ENCODE measurements at regions not wholly inside any gene's neighbourhood (a gene's known extent, or its start where the extent isn't known, plus 50 kb on each side); places are given as distances from the start of the nearest gene placed in this dataset.
"Not testable (repeated sequence)": the region's sequence is repeated elsewhere in the genome, so short reads cannot be mapped to it uniquely, and the experiment has no call there.

DNA sequence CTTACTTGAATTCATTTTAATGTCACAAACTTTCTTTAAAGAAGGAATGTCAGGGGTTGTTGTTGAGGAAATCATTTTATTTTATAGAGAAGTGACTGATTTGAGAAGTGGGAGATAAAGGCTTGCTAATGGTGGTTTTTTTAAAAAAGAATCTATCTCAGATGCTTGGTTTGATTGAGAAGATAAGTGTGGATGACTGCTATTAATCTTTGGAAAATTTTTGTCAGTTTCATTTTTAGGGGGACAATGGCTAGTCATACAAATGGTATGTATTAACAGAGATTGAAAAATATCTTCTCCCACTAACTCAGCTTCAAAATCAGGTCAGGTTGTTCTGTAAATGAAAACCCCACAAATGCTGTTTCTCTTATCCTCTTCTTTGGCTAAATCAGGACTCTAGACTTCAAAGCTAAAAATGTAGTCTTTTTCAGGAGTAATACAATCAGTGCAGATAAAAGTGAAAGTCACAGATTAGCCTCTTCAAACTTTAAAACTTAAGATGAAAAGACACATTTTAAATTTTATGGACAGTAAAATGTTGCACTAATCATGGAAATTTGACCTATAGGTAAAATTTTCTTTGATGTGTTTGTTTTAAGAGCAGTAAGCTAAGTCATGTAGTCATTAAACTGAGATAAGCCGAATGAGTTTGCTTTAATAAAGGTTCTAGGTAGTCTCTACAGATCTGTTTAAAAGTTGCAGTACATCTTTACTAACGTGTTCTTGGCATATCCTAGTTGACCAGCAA, 674.2 kb upstream of the VRK2 start:
- DNase-seq = no peak

DNA sequence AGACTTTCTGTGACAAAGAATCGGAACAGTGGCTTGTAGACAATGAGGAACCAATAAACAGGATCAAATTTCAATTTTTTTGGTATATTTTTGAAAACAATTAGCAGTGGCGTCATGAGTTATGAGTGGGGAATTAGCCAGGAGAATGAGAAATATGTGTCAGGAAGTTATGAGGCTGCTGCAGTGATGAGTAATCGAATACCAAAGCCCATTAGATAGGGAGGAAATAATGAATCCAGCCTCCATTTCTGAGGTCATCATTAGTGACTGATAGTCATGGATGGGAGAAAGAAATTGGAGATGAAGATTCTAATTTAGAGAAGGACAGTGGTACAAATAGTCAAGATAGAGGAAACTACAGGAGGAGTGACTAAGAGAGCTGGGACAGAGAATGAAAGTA, 673.1 kb upstream of the VRK2 start:
- no peak for DNase-seq

DNA sequence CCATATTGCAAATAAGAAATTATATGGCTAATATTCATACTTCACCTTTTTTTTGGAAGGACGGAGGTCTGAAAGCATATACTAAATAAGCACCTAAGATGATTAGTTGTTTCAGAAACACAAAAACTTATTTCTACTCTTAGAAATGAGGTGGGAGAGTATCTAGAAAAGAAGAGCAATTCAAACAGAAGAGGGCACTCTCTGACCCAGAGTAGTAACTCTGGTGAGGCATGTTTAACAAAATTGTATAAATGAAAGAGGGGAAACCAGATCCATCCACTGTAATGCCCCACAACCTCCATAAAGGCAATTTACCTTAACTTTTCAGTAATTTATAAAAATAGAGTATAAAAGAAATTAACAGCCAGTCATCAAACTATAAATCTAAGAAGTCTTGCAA, 669.6 kb upstream of the VRK2 start:
- no peak for DNase-seq

DNA sequence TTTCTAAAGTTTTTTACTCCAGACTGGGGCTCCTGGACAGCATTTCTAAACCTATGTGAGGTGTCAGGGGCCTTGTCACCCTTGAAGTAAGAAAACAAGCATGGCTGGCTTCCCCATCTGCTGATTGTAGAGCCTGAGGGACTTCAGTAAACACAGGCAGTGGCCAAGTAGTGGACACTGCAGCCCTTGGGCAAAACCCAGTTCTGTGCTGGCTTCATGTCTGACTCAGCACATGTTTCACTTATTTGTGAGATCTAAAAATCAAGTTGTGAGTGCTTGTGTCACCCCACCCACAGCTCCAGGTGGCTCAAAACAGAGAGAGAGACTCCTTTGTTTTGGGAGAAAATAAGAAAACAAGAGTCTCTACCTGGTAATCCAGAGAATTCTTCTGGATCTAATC, 660.3 kb upstream of the VRK2 start:
- DNase-seq = no peak

DNA sequence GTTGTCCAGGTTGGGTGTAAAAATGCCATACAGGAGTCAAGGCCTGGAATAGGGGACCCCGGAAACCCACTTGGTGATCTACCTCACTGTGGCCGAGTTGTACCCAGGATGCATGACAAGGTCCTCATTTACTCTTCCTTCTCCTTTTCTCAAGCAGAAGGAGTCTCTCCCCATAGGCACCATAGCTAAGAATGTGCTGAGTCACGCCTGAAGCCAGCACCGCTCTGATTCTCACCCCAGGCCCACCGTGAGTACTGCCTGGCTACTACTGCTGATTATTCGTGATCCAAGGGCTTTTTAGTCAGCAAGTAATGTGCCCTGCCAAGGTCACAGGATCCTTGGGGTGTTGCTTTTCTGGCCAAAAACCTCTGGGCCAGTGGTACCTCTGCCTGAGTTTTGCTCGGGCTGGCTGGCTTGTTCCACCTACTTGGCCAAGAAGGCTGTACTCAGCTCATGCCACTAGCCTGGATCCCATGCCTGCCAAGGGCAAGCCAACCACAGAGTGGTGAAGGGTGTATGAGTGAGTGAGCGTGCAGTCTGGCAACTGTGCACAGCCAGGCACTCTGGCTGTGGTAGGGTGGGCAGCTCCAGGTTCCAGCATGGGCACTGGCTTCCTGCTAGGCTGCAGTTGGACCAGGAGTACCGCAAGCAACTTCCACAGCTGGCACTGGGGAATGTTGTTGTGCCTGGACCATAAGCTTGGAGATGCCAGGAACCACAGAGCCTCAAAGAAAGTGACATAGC, 650.1 kb upstream of the VRK2 start:
- no peak for DNase-seq

DNA sequence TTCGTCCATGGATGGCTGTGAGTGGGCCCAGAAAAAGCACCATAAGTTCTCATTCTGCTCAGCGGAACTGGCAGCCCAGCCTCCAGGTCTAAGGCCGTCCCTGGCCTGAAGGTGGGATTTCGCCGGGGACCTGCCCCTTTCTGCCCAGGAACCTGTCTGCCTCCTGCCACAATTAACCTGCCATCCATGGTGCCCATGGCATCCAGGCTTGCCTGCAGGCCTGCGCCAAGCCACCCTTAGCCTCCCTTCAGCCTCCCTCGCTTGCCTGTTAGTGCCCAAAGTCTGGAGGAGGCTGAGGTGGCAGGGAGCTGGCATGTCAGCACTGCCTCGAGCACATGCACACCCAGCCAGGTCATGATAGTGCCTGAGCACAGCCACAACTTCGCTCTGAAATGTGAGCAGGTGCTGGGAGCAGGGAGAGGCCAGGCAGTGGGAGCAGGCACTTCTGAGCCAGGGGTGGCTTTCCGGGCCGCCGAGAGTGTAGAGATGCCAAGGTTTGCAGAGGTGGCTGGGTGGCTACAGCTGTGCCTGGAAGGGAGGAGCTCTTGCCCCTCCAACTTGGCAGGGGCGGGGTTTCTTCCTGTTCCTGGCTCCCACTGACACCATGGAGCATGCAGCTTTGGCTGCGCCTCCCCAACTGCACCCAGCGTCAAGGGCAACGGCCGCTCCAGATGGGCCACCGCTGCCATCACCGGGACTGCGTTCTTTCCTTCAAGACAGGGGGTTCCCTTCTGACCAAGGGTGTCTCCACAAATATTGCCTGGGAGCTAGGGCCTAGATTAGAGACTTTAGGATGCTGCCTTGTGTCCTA, 648.9 kb upstream of the VRK2 start:
- no peak for DNase-seq

DNA sequence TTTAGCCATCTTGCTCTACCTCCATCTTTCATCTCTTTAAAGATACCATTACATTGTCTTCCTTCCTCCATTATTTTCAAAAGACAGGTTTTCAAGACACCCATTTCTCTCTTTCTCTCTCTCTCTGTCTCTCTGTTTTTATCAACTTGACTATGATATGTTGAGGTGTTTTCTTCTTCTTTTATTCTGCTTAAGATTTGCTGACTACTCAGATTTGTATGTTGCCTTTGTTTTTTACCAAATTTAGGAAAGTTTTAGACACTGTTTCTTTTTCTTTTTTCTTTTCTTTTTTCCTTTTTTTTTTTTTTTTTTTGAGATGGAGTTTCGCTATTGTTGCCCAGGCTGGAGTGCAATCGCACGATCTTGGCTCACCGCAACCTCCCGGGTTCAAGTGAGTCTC, 647.5 kb upstream of the VRK2 start:
- DNase-seq = no peak

DNA sequence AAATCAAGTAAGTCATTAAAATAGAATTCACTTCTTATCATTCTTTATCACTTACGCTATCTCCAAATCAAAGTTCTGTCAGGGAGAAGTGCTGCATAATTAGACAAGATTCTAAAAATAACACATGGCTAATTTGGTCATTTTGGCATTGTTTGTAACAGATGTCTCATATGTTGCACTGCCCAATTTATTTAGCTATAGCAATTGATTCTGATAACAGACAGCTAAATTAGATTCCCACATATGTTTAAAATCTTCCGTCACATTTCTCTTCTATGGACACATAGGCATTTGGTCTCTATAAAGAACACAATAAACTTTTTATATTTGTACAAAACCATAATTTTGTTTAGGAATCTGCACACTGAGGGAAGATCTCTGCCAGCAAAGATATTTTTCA, 644.5 kb upstream of the VRK2 start:
- DNase-seq = no peak

DNA sequence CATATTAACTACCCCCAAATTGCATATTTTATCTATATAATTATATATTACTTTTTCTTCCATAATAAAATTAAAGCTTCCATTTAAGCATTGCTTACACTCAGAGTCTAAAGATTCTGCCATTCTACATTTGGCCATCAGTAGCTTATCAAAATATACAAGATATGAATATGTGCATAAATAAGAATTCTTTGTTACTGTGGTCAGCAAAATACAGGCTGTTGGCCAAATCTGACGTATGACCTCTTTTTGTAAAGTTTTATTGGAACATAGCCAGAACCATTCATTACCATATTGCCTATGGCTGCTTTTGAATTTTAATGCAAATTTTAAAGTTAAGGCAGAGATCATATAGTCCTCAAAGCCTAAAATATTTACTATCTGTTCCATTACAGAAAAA, 643.9 kb upstream of the VRK2 start:
- no peak for DNase-seq

DNA sequence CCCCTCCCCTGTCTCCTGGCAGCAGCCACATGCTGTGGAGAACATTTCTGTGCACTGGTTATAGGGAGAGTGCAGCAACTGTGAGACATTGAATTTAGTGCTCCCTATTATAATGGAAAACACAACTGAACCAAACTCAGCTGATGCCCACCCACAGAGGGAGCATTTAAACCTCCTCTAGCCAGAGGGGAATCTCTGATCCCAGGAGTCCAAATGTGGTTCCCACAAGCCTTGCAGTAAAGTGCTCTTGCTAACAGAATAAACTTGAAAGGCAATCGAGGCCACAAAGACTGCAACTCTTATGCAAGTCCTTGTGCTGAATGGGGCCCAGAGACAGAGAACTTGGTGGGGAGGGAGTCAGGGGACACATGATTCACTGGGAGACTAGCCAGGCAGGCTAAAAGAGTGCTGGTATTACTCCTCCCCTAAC, 638.8 kb upstream of the VRK2 start:
- DNase-seq = no peak

DNA sequence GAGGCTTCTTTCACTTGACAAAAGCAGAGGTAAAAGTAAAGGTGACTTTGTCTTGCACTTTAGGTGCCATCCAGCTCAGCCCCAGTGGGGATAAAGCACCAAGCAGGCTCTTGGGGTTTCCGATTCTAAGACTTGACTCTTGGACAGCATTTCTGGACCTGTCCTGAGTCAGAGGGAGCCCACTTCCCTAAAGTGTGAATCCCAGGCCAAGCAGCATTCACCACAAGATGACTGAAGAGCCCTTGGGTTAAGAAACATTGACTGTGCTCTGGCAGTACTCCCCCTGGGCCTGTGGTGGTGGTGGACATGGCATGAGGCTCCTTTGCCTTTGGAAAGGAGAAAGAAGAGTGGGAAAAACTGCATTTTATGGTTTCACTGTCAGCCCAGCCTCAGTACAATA, 638.0 kb upstream of the VRK2 start:
- DNase-seq = no peak

DNA sequence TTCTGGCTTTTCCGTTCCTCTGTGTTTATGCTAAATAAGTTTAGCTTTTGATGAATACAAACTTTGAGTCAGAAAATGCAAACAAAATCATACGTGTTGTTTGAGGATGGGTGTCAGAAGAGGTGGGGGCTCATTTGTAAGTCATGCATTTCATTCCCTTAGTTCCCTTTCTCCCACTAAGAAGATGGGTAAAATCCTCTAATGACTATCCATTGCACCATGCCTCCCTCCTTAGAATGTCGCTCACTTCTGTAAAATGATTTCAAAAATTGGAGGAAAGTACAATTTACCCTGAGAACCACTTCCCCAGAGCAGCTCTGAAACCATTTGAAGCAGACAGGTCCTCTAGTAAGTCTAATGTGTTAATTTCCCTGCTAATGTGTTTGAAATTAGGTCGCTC, 629.6 kb upstream of the VRK2 start:
- no peak for DNase-seq

DNA sequence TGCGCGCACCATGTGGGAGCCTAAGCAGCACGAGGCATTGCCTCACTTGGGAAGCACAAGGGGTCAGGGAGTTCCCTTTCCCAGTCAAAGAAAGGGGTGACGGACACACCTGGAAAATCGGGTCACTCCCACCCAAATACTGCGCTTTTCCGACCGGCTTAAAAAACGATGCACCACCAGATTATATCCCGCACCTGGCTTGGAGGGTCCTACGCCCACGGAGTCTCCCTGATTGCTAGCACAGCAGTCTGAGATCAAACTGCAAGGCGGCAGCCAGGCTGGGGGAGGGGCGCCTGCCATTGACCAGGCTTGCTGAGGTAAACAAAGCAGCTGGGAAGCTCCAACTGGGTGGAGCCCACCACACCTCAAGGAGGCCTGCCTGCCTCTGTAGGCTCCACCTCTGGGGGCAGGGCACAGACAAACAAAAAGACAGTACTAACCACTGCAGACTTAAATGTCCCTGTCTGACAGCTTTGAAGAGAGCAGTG, 627.7 kb upstream of the VRK2 start:
- DNase-seq = not testable (repeated sequence)

DNA sequence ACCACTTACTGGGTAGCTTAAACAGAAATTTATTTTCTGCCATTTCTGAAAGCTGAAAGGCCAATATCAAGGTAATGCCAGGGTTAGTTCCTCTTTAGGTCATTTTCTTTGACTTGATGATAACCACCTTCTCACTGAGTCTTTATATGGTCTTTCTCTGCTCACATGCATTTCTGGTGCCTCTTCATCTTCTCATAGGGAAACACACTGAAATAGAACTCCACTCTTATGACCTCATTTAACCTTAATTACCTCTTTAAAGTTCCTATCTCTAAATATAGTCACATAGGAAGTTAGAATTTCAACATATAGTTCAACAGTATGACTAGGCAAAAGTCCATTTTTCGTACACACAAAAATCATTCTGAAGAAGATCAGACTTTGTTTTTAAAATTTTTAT, 616.8 kb upstream of the VRK2 start:
- DNase-seq = no peak

DNA sequence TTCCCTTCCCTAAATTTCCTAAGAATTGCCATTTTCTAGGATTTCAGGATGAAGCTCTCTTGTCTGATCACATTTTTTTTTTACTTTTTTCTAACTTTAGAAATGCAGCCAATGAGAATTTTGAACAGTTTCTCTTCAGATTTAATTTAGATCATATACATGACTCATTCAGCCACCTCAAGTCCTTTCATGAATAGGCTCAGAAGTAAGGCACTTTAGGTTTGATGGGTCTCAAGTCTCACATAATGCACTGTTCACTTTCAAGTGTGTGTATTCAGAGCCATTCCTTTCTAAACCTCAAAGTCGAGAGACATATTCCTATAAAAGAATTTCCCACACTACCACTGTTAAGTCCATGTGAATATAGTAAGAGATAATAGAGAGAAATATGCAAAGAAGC, 614.1 kb upstream of the VRK2 start:
- DNase-seq = no peak

DNA sequence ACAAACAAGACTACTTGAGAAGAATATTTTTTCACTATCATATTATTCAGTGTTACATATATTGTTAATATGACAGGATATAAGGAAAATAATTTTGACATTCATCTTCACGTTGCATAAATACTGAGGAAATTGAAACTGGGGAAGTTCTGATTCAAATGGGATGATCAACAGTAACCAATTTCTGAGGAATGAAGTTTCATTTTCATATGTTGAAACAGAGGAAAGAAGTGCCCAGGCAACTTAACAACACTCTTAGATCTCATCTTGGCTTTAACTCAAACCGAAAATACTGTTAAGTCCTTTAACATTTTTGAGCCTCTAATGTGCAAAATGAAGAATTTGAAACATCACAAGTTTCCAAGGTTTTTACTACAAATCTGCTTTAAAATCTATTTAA, 612.2 kb upstream of the VRK2 start:
- no peak for DNase-seq

DNA sequence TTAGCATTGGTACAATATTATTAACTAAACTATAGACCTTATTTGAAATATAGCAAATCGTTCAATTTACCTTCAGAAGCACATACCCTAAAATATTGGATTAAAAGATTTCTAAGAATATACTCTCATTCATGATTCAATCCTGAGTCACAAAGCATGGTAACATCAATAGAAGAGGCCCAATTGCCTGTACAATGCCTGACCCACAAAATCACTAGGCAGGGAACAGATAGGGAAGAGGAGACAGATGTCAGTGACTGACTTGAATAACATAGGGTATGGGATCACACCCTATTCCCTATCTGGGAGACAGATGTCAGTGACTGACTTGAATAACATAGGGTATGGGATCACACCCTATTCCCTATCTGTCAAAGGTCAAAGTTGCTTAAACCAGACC, 611.6 kb upstream of the VRK2 start:
- DNase-seq = no peak

DNA sequence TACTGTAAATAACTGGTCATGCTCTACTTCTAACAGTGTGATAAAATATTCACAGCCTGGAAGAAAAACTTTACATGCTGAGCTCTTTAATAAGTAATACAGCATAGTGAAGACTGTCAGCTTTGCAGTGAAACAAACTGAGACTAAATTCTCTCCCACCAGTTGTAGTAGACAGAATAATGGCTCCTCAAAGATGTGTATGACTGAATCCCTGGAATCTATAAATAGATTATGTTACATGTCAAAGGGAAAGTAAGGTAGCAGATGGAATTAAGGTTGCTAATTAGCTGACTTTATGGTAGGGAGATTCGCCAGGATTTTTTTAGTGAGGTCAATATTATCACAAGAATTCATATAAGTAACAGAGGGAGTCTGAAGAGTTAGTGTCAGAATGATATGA, 609.5 kb upstream of the VRK2 start:
- DNase-seq = no peak

DNA sequence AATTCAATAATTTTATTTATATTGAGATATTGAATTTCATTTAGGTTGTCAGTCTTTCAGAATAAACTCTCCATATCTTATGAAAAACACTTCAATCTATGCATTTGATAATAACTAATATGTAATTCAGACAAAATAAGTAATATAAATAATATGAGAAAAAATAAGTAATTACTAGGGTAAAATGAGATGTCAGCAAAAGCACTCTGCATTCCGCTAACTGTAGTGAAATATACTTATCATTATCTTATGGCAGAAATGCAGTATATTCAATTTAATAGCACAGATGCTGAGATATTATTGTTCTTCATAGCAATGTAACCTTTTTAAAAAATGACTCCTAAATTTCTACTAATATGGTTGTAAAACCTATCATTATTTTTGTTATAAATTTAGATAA, 606.2 kb upstream of the VRK2 start:
- no peak for DNase-seq

DNA sequence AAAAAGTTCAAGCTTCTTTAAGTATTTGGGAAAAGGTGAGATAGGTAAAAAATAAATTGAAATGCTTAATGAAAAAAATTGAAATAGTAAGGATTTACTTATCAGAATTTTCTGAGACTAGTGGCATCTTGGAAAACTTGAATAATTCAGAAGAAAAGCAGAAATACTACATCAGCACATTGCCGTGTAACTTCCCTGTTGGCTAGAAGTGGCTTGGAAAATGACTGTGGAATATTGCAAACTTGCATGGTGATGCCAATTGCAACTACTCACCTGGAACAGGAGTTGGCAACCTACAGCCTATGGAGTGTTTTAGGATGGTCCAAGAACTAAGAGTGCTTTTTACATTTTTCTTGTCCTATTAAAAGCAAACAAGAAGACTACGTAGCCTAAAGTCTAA, 603.5 kb upstream of the VRK2 start:
- DNase-seq = no peak

DNA sequence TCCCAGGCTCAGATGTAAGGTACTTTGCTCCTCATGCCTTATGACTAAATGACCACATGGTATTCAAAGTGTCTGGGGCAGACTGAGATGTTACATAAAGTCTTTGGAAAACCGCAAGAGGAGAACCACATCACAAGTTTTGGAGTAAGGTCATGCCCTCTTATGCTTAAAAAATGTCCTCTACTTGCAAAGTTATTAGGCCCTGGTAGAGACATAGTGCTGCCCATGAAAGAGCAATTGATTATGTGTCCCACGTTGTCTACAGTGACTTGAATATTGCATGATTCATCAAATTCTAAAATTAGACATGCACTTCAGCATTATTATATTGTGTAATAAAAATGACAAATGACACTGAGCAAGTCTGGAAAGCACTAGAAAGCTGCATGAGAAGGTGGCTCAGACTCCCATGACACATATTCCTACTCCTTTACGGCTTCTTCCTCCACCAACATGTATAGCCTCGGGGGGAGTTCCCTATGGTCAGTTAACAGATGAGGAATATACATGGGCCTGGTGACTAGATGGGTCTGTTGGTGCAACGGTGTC, 602.6 kb upstream of the VRK2 start:
- no peak for DNase-seq

DNA sequence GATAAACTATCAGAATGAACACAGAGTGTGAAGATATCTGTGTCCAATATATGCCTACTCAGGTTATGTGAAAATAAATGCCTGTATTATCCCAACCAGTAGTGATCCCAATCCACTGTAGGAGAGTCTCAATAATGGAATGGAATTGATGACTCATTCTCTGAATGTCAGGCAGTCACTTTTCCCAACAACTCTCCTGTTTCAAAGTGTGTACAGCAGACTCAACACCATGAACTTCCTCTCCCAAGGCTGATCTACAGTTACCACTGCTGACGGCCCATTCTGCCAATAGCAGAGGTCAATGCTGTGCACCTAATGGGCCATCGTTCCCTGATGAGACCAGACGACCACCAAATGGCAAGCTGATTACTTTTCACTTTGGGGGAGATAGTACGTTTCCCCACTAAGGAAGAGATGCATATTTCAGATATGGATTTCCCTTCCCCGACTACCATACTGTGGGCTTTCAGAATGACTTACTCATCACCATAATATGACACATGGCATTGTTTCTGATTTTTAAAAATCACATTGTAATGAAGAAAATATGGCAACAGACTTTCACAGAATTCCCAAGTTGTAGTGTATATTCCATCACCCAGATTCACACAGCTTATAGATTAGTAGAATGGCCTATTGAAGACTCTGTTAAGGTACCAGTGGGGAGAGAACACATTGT, 601.7 kb upstream of the VRK2 start:
- no peak for DNase-seq

DNA sequence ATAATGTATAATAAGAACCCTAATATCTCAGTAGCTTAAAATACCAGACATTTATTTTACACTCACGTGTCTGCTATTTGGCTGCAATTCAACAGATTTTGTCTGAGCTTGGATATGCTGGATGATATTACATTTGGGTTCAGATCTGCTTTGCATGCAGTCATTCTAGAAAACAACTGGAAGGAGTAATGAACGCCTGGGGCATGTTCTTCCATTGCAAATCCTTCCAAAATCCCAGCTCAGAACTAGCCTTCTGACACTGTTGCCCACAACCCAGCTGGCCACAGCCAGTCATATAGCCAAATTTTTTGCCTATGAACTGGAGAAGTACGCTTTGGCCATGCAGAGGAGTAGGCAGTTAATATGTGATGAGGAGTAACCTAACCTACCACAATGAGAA, 597.8 kb upstream of the VRK2 start:
- no peak for DNase-seq
